PC-3 (cell line): ENCODE measurements at regions not wholly inside any gene's neighbourhood (a gene's known extent, or its start where the extent isn't known, plus 50 kb on each side); places are given as distances from the start of the nearest gene placed in this dataset.

Experiments used
- ATAC-seq: fragments of 200-7000 bp; cut with Tn5 transposase; 2 replicates; pipeline ENCODE4 v1.9.1; 2020; ENCODE audit warnings: mild to moderate bottlenecking, moderate library complexity
- BruUV-seq: library from RNA; stranded (reverse); fragments of 400-500 nt; replicated peaks from 2 replicates; lab custom pipeline; 2021; lab: Mats Ljungman, UMichigan
- CTCF ChIA-PET: fragments of 300-600 bp; sonication (Branson Sonifier 250); formaldehyde crosslinking; loops from one replicate; lab custom pipeline; 2022; ENCODE audit warnings: antibody characterized with exemption; lab: Charles Lee
- POLR2A ChIA-PET: fragments of 300-600 bp; sonication (Branson Sonifier 250); formaldehyde crosslinking; loops from one replicate; lab custom pipeline; 2022; ENCODE audit warnings: antibody characterized with exemption; ENCODE audit not compliant: unreplicated experiment; lab: Charles Lee
- DNase-seq: peaks from one replicate; pipeline ENCODE4 v3.0.0-alpha.2; 2015
- H2AFZ ChIP-seq: fragments of 300-600 bp; sonication (generic); 2 replicates; pipeline ENCODE4 v1.6.0; 2016; ENCODE audit warnings: antibody characterized with exemption, low read length
- H3F3A ChIP-seq: fragments of 300-600 bp; sonication (generic); one replicate; pipeline ENCODE4 v1.6.0; 2017; ENCODE audit warnings: antibody characterized with exemption, low read length, control low read depth, mild to moderate bottlenecking; ENCODE audit not compliant: unreplicated experiment
- H3K27ac ChIP-seq: fragments of 300-600 bp; sonication (generic); 2 replicates; pipeline ENCODE4 v1.5.1; 2016; ENCODE audit warnings: mild to moderate bottlenecking, low read length
- H3K27me3 ChIP-seq: fragments of 300-600 bp; sonication (generic); 2 replicates; pipeline ENCODE4 v1.6.1; 2016; ENCODE audit warnings: low read length, mixed read lengths
- H3K36me3 ChIP-seq: fragments of 300-600 bp; sonication (generic); 2 replicates; pipeline ENCODE4 v1.6.1; 2016; ENCODE audit warnings: low read depth, mixed run types, low read length, mixed read lengths
- H3K4me1 ChIP-seq: fragments of 300-600 bp; sonication (generic); 2 replicates; pipeline ENCODE4 v1.5.1; 2016; ENCODE audit warnings: low read length; ENCODE audit not compliant: insufficient read depth
- H3K4me2 ChIP-seq: fragments of 300-600 bp; sonication (generic); 2 replicates; pipeline ENCODE4 v1.6.0; 2016; ENCODE audit warnings: low read length
- H3K4me3 ChIP-seq: fragments of 300-600 bp; sonication (generic); 2 replicates; pipeline ENCODE4 v1.5.1; 2016; ENCODE audit warnings: mild to moderate bottlenecking, low read length, mixed read lengths
- H3K79me2 ChIP-seq: fragments of 300-600 bp; sonication (generic); 2 replicates; pipeline ENCODE4 v1.6.1; 2017; ENCODE audit warnings: low read length, mixed read lengths
- H3K9ac ChIP-seq: fragments of 300-600 bp; sonication (generic); 2 replicates; pipeline ENCODE4 v1.6.0; 2016; ENCODE audit warnings: mild to moderate bottlenecking, low read length
- H3K9me2 ChIP-seq: fragments of 300-600 bp; sonication (generic); replicated peaks from 2 replicates; pipeline ENCODE4 v1.6.1; 2016; ENCODE audit warnings: mixed run types, low read length, mixed read lengths
- H3K9me3 ChIP-seq: fragments of 300-600 bp; sonication (generic); 2 replicates; pipeline ENCODE4 v1.6.1; 2016; ENCODE audit warnings: low read length, mixed read lengths
- H4K20me1 ChIP-seq: fragments of 300-600 bp; sonication (generic); 2 replicates; pipeline ENCODE4 v1.6.1; 2016; ENCODE audit warnings: low read length, mixed read lengths
- CTCF ChIP-seq: fragments of 300-600 bp; sonication (generic); conservative IDR thresholded peaks from 2 replicates; pipeline ENCODE4 v1.5.1; 2017; ENCODE audit warnings: antibody characterized with exemption, low read depth, mild to moderate bottlenecking, low read length
- EZH2 ChIP-seq: fragments of 300-600 bp; sonication (generic); IDR thresholded peaks from one replicate; pipeline ENCODE4 v1.6.1; 2017; ENCODE audit warnings: antibody characterized with exemption, mild to moderate bottlenecking, low read length; ENCODE audit not compliant: unreplicated experiment
- EZH2phosphoT487 ChIP-seq: fragments of 300-600 bp; sonication (generic); IDR thresholded peaks from 2 replicates; pipeline ENCODE4 v1.6.1; 2018; ENCODE audit warnings: mild to moderate bottlenecking, antibody characterized with exemption, low read length, borderline replicate concordance
- intact Hi-C: fragments of 100-400 bp; cut with micrococcal nuclease; formaldehyde crosslinking; loops from 2 replicates; pipeline ENCODE4 v1.9.0; 2023

GRCh38 chr22:22789233-22789921 is 98.2 kb upstream of the IGLL5 start:
- no peaks in the 10 kb centered on the region for H3K9me2 ChIP-seq
- DNase-seq (no peak), ATAC-seq (no peak)
- POLR2A ChIA-PET = no interaction called here
- no peak overlapping the region for H2AFZ ChIP-seq
- CTCF ChIA-PET = interaction anchor here (0.5 kb wide), 1 partner anchor 19 kb away, joined by 4 read pairs; no protein-coding TSS in a partner anchor
- no peak overlapping the region for H3K4me3 ChIP-seq
- no peak overlapping the region for H3K27ac ChIP-seq
- BruUV-seq = no TSS peak
- H3K4me2 ChIP-seq = no peak overlapping the region
- intact Hi-C loops = loop anchor here (5.0 kb wide), 2 partner anchors 88 to 168 kb away; no protein-coding TSS in a partner anchor
- no peaks in the 10 kb centered on the region for H4K20me1 ChIP-seq
- H3K4me1 ChIP-seq = no peaks in the 10 kb centered on the region
- H3K27me3 ChIP-seq = peaks cover 19% of the 10 kb centered on the region
- no peaks in the 10 kb centered on the region for H3K36me3 ChIP-seq
- H3K79me2 ChIP-seq = no peaks in the 10 kb centered on the region
- no peak overlapping the region for H3K9ac ChIP-seq
- H3K9me3 ChIP-seq = no peaks in the 10 kb centered on the region
- no peak for TF ChIP-seq EZH2
- TF ChIP-seq CTCF = no peak
- TF ChIP-seq EZH2phosphoT487 = no peak
- H3F3A ChIP-seq = no peaks in the 10 kb centered on the region

- Histone ChIP-seq H2AFZ (no peak overlapping the region), H4K20me1 (no peaks in the 10 kb centered on the region), H3K4me1 (no peaks in the 10 kb centered on the region), H3K27ac (no peak overlapping the region), H3K9me3 (no peaks in the 10 kb centered on the region), H3K4me3 (no peak overlapping the region), H3K79me2 (no peaks in the 10 kb centered on the region), H3K27me3 (peaks cover 11% of the 10 kb centered on the region), H3F3A (no peaks in the 10 kb centered on the region), H3K4me2 (no peak overlapping the region), H3K9ac (no peak overlapping the region), H3K9me2 (no peaks in the 10 kb centered on the region), H3K36me3 (no peaks in the 10 kb centered on the region)
- ChIA-PET CTCF (interaction anchor here (0.5 kb wide), 1 partner anchor 20 kb away, joined by 4 read pairs; no protein-coding TSS in a partner anchor), POLR2A (no interaction called here)
- ATAC-seq (no peak), DNase-seq (no peak)
- intact Hi-C loops = loop anchor here (5.0 kb wide), 2 partner anchors 87 to 167 kb away; no protein-coding TSS in a partner anchor
- no TSS peak for BruUV-seq
- TF ChIP-seq EZH2phosphoT487 (no peak), CTCF (no peak), EZH2 (no peak)
These were observed 97.4 kb upstream of the IGLL5 start for GRCh38 chr22:22789922-22790845.
